ENCODE measurements at regions not wholly inside any gene's neighbourhood (a gene's known extent, or its start where the extent isn't known, plus 50 kb on each side); places are given as distances from the start of the nearest gene placed in this dataset.

DNA sequence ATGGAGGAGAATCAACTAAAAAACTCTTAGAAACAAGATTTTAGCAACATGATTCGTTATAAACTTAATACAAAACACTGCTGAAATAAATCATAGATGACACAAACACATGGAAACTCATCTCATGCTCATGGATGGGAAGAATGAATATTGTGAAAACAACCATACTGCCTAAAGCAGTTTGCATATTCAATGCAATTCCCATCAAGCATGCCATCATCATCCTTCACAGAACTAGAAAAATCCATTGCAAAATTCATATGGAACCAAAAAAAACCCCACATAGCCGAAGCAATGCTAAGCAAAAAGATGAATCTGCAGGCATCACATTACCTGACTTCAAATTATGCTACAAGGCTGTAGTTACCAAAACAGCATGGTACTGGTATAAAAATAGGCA, 1015.8 kb upstream of the GRIA3 start:
- TF ChIP-seq CTCF (IDR thresholded peaks at IDR 0.05) (no peak), POLR2A (IDR thresholded peaks at IDR 0.05) (no peak)

Measured in testis (tissue), 2 donors.